Esophagus mucosa (tissue), 1 donor: ENCODE measurements at regions not wholly inside any gene's neighbourhood (a gene's known extent, or its start where the extent isn't known, plus 50 kb on each side); places are given as distances from the start of the nearest gene placed in this dataset.

ENCODE experiments used
- ATAC-seq: fragments of 200-7000 bp; cut with Tn5 transposase; one replicate; pipeline ENCODE4 v1.9.1; 2020
- donor health status: DM: yes; HTN: yes; CAD: no.

GRCh38 chr6:82013561-82014530, 233.7 kb downstream of the IBTK start:
- peak; percentile 22 for ATAC-seq

- peak; percentile 67 for ATAC-seq
These were observed 241.4 kb downstream of the IBTK start for GRCh38 chr6:82006027-82006738.

- ATAC-seq, result no peak
These were observed 247.0 kb downstream of the IBTK start for GRCh38 chr6:82000551-82000950.

GRCh38 chr6:81999826-82000225, 247.3 kb upstream of the TENT5A start:
- ATAC-seq, result no peak

GRCh38 chr6:81999270-81999669, 246.8 kb upstream of the TENT5A start:
- no peak for ATAC-seq

GRCh38 chr6:81998432-81998831, 246.0 kb upstream of the TENT5A start:
- ATAC-seq, result no peak

GRCh38 chr6:81997090-81997926, 244.8 kb upstream of the TENT5A start:
- ATAC-seq, result peak; percentile 56

GRCh38 chr6:81996414-81996813, 243.9 kb upstream of the TENT5A start:
- peak; percentile 38 for ATAC-seq

GRCh38 chr6:81995548-81996289, 243.2 kb upstream of the TENT5A start:
- peak; percentile 38 for ATAC-seq

- no peak for ATAC-seq
These were observed 236.4 kb upstream of the TENT5A start for GRCh38 chr6:81988871-81989270.

GRCh38 chr6:81988446-81988845, 236.0 kb upstream of the TENT5A start:
- no peak for ATAC-seq

GRCh38 chr6:81987293-81987692, 234.8 kb upstream of the TENT5A start:
- no peak for ATAC-seq

- ATAC-seq, result no peak
These were observed 232.7 kb upstream of the TENT5A start for GRCh38 chr6:81985191-81985590.

GRCh38 chr6:81984599-81984998, 232.1 kb upstream of the TENT5A start:
- ATAC-seq, result no peak

- no peak for ATAC-seq
These were observed 229.3 kb upstream of the TENT5A start for GRCh38 chr6:81981812-81982211.

- no peak for ATAC-seq
These were observed 227.3 kb upstream of the TENT5A start for GRCh38 chr6:81979767-81980166.

GRCh38 chr6:81979329-81979728, 226.8 kb upstream of the TENT5A start:
- no peak for ATAC-seq

GRCh38 chr6:81978230-81978629, 225.7 kb upstream of the TENT5A start:
- no peak for ATAC-seq

GRCh38 chr6:81977486-81977885, 225.0 kb upstream of the TENT5A start:
- no peak for ATAC-seq

- no peak for ATAC-seq
These were observed 217.3 kb upstream of the TENT5A start for GRCh38 chr6:81969814-81970213.

GRCh38 chr6:81969011-81969410, 216.5 kb upstream of the TENT5A start:
- ATAC-seq, result no peak

- peak; percentile 50 for ATAC-seq
These were observed 214.5 kb upstream of the TENT5A start for GRCh38 chr6:81966968-81967367.
